Upper lobe of left lung (tissue), 6 donors: ENCODE measurements at regions not wholly inside any gene's neighbourhood (a gene's known extent, or its start where the extent isn't known, plus 50 kb on each side); places are given as distances from the start of the nearest gene placed in this dataset.

Experiments
- ATAC-seq, 2 donors: fragments of 200-7000 bp; cut with Tn5 transposase; one replicate each; pipeline ENCODE4 v1.9.1; 2022; ENCODE audit warnings: mild to moderate bottlenecking in 2 of 2, moderate library complexity in 2 of 2; ENCODE audit not compliant: low FRiP score in 2 of 2
- DNase-seq, 2 donors: peaks; one replicate each; pipeline ENCODE4 v3.0.0-alpha.2; 2019 to 2020
- H3K27ac ChIP-seq, 4 donors: fragments of 200-600 bp; sonication (generic); one replicate each; pipeline ENCODE4 v1.5.1; 2016 to 2019
- H3K27me3 ChIP-seq, 4 donors: fragments of 200-600 bp; sonication (generic); one replicate each; pipeline ENCODE4 v1.5.1; 2017 to 2019
- H3K36me3 ChIP-seq, 4 donors: fragments of 200-600 bp; sonication (generic); one replicate each; pipeline ENCODE4 v1.5.1; 2016 to 2019
- H3K4me1 ChIP-seq, 4 donors: fragments of 200-600 bp; sonication (generic); one replicate each; pipeline ENCODE4 v1.5.1; 2018 to 2019
- H3K4me3 ChIP-seq, 4 donors: fragments of 200-600 bp; sonication (generic); one replicate each; pipeline ENCODE4 v1.5.1; 2017 to 2019; ENCODE audit warnings: mild to moderate bottlenecking in 2 of 4, moderate library complexity in 1 of 4
- H3K9me3 ChIP-seq, 4 donors: fragments of 200-600 bp; sonication (generic); one replicate each; pipeline ENCODE4 v1.5.1; 2018 to 2019
- EP300 ChIP-seq, 4 donors: sonication (generic); formaldehyde crosslinking; IDR thresholded peaks; one replicate each; pipeline ENCODE4 v1.5.1; 2017; ENCODE audit warnings: antibody characterized with exemption in 4 of 4, control low read depth in 2 of 4
- POLR2A ChIP-seq, 4 donors: fragments of 450-650 bp; IDR thresholded peaks; one replicate each; pipeline ENCODE4 v1.5.1; 2016 to 2017; ENCODE audit warnings: antibody characterized with exemption in 4 of 4, mild to moderate bottlenecking in 2 of 4
- POLR2AphosphoS5 ChIP-seq, 2 donors: sonication (generic); formaldehyde crosslinking; IDR thresholded peaks; one replicate each; pipeline ENCODE4 v1.5.1; 2017; ENCODE audit warnings: antibody characterized with exemption in 2 of 2
- WGBS, 2 donors: methylation state at CpG; one replicate each; pipeline ENCODE4 v1.1.5; 2017 to 2018; 5-methylcytosine and 5-hydroxymethylcytosine counted together
- TF ChIP-seq, protein P1 (sequence below), 6 experiments: fragments of 450-650 bp in 4 of 6; fragments of 200-600 bp in 2 of 6; sonication (generic) in 2 of 6; IDR thresholded peaks; one replicate each; pipeline ENCODE4 v1.5.1; 2016 to 2019; ENCODE audit warnings: antibody characterized with exemption in 6 of 6
- donor health status: DM: no; HTN: no; CAD: no; lungs with moderate emphysema.
- donor health status: DM: no; HTN: yes; CAD: no; lungs with severe emphysema.

DNA sequence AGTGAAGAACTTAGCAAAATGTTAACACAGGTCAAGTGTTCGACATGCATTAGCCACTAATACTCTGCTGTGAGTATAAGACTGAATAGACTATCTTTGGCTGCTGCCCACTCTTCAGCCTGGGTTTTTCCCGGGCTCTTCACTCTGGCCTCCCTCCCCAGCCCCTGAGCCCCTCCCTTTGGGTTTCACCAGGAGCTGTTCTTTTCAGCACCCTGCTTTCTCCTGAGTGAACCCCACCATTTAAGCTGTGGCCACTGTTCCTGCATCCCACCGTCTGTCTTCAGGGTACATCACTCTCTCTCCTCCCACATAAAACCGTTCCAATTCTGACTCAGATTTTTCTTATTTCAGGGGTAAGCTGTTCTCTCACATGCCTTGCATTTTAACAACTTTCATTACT is 92.0 kb upstream of the ASIC2 start:
- H3K4me3 ChIP-seq = no peak overlapping the region
- H3K36me3 ChIP-seq = no peaks in the 10 kb centered on the region
- no peaks in the 10 kb centered on the region for H3K9me3 ChIP-seq
- TF ChIP-seq POLR2A (IDR thresholded peaks at IDR 0.05) (no peak), EP300 (IDR thresholded peaks at IDR 0.05) (no peak), POLR2AphosphoS5 (IDR thresholded peaks at IDR 0.05) (no peak)
- no peak overlapping the region for H3K27ac ChIP-seq
- H3K27me3 ChIP-seq = no peaks in the 10 kb centered on the region
- H3K4me1 ChIP-seq = peaks cover 0 to 14% (median 4%) of the 10 kb centered on the region in 4 donors
- 37 to 50% methylated on average over 4 of the region's 4 CpGs for WGBS, 2 donors
- DNase-seq (no peak), ATAC-seq (no peak)

DNA sequence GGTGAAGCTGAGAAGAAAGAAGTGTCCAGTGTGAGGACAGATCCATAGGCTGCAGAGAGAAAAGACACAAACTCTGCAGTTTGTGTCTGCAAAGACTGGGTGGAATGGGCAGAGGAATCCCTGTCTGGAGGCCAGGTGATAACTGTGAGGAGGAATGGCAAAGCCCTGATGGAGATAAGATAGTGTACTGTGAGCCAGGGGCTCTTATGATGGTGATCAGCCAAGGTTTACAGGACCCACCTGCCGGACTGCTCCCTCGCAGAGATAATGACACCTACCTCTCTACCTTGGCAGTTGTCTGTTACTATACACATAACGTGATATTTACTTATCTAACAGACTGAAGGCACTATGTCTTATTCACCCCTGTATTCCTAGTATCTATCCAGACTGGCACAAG is 92.6 kb upstream of the ASIC2 start:
- ATAC-seq (no peak), DNase-seq (no peak)
- Histone ChIP-seq H3K4me3 (no peak overlapping the region), H3K9me3 (no peaks in the 10 kb centered on the region), H3K36me3 (no peaks in the 10 kb centered on the region), H3K4me1 (peaks cover 0 to 14% (median 3%) of the 10 kb centered on the region in 4 donors), H3K27ac (no peak overlapping the region), H3K27me3 (no peaks in the 10 kb centered on the region)
- 72 to 78% methylated on average over 3 of the region's 3 CpGs for WGBS, 2 donors
- TF ChIP-seq POLR2A (IDR thresholded peaks at IDR 0.05) (no peak), POLR2AphosphoS5 (IDR thresholded peaks at IDR 0.05) (no peak)
- TF ChIP-seq, protein P1, sequence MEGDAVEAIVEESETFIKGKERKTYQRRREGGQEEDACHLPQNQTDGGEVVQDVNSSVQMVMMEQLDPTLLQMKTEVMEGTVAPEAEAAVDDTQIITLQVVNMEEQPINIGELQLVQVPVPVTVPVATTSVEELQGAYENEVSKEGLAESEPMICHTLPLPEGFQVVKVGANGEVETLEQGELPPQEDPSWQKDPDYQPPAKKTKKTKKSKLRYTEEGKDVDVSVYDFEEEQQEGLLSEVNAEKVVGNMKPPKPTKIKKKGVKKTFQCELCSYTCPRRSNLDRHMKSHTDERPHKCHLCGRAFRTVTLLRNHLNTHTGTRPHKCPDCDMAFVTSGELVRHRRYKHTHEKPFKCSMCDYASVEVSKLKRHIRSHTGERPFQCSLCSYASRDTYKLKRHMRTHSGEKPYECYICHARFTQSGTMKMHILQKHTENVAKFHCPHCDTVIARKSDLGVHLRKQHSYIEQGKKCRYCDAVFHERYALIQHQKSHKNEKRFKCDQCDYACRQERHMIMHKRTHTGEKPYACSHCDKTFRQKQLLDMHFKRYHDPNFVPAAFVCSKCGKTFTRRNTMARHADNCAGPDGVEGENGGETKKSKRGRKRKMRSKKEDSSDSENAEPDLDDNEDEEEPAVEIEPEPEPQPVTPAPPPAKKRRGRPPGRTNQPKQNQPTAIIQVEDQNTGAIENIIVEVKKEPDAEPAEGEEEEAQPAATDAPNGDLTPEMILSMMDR (IDR thresholded peaks at IDR 0.05) = no peak

DNA sequence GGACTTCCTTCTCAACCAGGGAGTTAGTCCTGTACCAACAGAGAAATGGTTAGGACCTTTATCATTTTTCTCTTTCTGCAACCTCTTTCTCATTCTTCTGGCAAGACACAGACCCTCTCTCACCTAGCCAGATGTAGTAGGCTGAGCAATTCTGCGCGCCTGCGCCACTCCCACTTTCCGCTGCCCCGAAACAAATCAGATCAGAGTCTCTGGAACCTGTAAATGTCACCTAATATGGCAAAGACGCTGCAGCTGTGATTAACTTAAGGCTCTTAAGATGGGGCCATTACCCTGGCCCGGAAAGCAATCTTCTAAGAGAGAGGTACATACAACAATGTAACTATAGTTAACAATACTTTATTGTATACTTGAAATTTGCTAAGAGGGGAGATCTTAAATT is 94.3 kb upstream of the ASIC2 start:
- Histone ChIP-seq H3K9me3 (no peaks in the 10 kb centered on the region), H3K27me3 (no peaks in the 10 kb centered on the region), H3K36me3 (no peaks in the 10 kb centered on the region), H3K4me3 (no peak overlapping the region), H3K4me1 (peaks cover 0 to 5% (median 2%) of the 10 kb centered on the region in 4 donors), H3K27ac (no peak overlapping the region)
- ATAC-seq = no peak
- no peak for TF ChIP-seq POLR2AphosphoS5 (IDR thresholded peaks at IDR 0.05)
- TF ChIP-seq, protein P1 (IDR thresholded peaks at IDR 0.05) = no peak
- no peak for TF ChIP-seq EP300 (IDR thresholded peaks at IDR 0.05)
- TF ChIP-seq POLR2A (IDR thresholded peaks at IDR 0.05) = no peak
- DNase-seq = no peak
- 90% methylated on average over 7 of the region's 7 CpGs for WGBS, 2 donors

DNA sequence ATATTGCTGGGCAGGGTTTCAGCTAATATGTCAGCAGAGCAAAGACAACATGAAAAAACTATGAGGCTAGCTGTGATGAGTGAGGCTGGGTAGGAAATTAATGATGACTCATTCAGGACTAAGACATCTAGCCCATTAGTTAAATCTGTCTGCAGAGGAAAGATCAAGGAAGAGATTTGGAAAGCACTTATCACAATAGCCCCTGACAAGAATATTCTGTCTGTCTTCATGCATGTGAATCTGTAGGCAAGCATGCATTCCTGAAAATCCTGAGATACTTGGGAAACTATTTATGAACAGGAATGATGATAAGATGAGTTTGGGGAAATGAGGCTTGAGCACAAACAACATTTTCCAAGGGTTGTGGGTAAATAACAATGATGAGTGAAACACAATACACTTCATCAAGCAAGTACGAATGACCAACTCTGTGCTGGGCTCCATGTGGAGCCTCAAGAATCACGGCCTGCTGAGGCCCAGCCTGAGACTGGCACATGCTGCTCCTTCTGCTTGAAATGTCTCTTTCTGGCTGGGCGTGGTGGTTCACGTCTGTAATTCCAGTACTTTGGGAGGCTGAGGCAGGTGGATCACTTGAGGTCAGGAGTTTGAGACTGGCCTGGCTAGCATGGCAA is 96.5 kb upstream of the ASIC2 start:
- Histone ChIP-seq H3K27me3 (no peaks in the 10 kb centered on the region), H3K4me3 (no peak overlapping the region), H3K36me3 (no peaks in the 10 kb centered on the region), H3K9me3 (no peaks in the 10 kb centered on the region), H3K27ac (no peak overlapping the region), H3K4me1 (peaks cover 0 to 5% (median 2%) of the 10 kb centered on the region in 4 donors)
- ATAC-seq (no peak), DNase-seq (peak in 1 of 2 donors; percentile 2)
- 63 to 76% methylated on average over 4 of the region's 4 CpGs for WGBS, 2 donors
- TF ChIP-seq EP300 (IDR thresholded peaks at IDR 0.05) (no peak), POLR2AphosphoS5 (IDR thresholded peaks at IDR 0.05) (no peak), POLR2A (IDR thresholded peaks at IDR 0.05) (no peak)
- TF ChIP-seq, protein P1 (IDR thresholded peaks at IDR 0.05) = no peak

DNA sequence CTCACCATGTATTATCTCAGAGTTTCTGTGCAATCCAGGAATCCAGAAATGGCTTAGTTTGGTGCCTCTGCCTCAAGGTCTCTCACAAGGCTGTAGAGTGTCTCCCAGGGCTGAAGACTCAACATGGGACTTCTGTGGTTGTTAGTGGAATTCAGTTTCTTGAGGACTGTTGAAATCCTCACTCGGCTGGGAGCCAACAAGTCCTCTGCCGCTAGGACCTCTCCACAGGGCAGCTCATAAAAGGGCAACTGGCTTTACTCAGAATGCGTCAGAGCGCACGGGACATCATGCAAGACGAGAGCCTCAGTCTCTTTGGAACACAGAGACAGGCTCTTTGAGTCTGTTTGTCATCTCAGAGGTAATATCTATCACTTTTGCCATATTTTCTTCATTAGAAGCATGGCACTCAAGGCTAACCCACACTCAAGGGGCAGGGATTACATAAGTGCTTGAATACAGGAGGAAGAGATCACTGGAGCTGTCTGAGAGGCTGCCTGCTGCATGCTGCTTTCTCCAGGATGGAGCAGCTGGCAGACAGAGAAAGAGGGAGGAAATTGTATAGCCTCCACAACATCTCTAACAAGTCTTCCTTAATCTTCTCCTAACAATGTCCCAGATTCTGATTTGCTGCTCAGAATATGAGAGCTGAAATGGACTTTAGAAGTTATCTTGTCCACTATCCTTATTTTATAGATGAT is 97.5 kb upstream of the ASIC2 start:
- WGBS, 2 donors = 63 to 71% methylated on average over 5 to 6 of the region's 6 CpGs
- Histone ChIP-seq H3K36me3 (no peaks in the 10 kb centered on the region), H3K4me3 (no peak overlapping the region), H3K27me3 (no peaks in the 10 kb centered on the region), H3K9me3 (no peaks in the 10 kb centered on the region), H3K4me1 (peaks cover 0 to 5% (median 2%) of the 10 kb centered on the region in 4 donors), H3K27ac (no peak overlapping the region)
- ATAC-seq (no peak), DNase-seq (no peak)
- TF ChIP-seq POLR2AphosphoS5 (IDR thresholded peaks at IDR 0.05) (no peak), POLR2A (IDR thresholded peaks at IDR 0.05) (no peak), EP300 (IDR thresholded peaks at IDR 0.05) (no peak)
- TF ChIP-seq, protein P1 (IDR thresholded peaks at IDR 0.05) = no peak
